ENCODE measurements at regions not wholly inside any gene's neighbourhood (a gene's known extent, or its start where the extent isn't known, plus 50 kb on each side); places are given as distances from the start of the nearest gene placed in this dataset.

- H4K91ac ChIP-seq (ENCODE audit: insufficient read length, low read depth, low read length) = no peak overlapping the region
- no peaks in the 10 kb centered on the region for H3K9me3 Mint-ChIP-seq
- H3T11ph ChIP-seq (ENCODE audit: low read length) = no peak overlapping the region
- H3K18ac ChIP-seq (ENCODE audit: insufficient read length, low read depth, low read length) = no peak overlapping the region
- H4K8ac ChIP-seq (replicated peaks; ENCODE audit: insufficient read length, low read depth, low read length) = no peak overlapping the region
- no peak overlapping the region for H3K14ac ChIP-seq (ENCODE audit: insufficient read depth, low read length)
- no peak for DNase-seq
- no peaks in the 10 kb centered on the region for H3K23me2 ChIP-seq (ENCODE audit: insufficient read length, low read depth, low read length, poor library complexity, severe bottlenecking)
- H3K4me2 ChIP-seq (ENCODE audit: insufficient read depth, insufficient read length, low read length) = no peak overlapping the region
- H2BK20ac ChIP-seq (ENCODE audit: low read depth, low read length, poor library complexity, severe bottlenecking) = no peak overlapping the region
- H2BK15ac ChIP-seq (ENCODE audit: low read depth, low read length) = no peak overlapping the region
- H3K9ac ChIP-seq (ENCODE audit: extremely low read depth, insufficient read length, low read length) = no peak overlapping the region
- H3K4me1 ChIP-seq (ENCODE audit: insufficient read depth, low read length) = no peaks in the 10 kb centered on the region
- no peaks in the 10 kb centered on the region for H4K20me1 ChIP-seq (ENCODE audit: control insufficient read depth, insufficient read depth, insufficient read length)
- no peak overlapping the region for H2AK5ac ChIP-seq (ENCODE audit: insufficient read length, low read length)
- H3K27me3 ChIP-seq (ENCODE audit: insufficient read depth, low read length) = no peaks in the 10 kb centered on the region
- no peak overlapping the region for H3K56ac ChIP-seq (ENCODE audit: insufficient read length, low read depth, low read length)
- H3K27ac Mint-ChIP-seq = peak overlapping the region in 1 of 3 experiments; percentile 12; a peak in 2 of 7 replicates
- no peak overlapping the region for H2AFZ ChIP-seq (ENCODE audit: low read length)
- no peak overlapping the region for H4K5ac ChIP-seq (ENCODE audit: insufficient read length, low read depth, low read length)
- no peaks in the 10 kb centered on the region for H3K79me2 ChIP-seq (ENCODE audit: insufficient read depth, low read length)
- H2BK12ac ChIP-seq (ENCODE audit: insufficient read length, low read depth, low read length) = no peak overlapping the region
- H2BK120ac ChIP-seq (ENCODE audit: low read depth, low read length, poor library complexity, severe bottlenecking) = no peak overlapping the region
- no peak overlapping the region for H3K23ac ChIP-seq (ENCODE audit: insufficient read length, low read depth, low read length)
- H3K27ac ChIP-seq (ENCODE audit: insufficient read length, low read depth, low read length) = no peak overlapping the region
- no peaks in the 10 kb centered on the region for H3K27me3 Mint-ChIP-seq (ENCODE audit: low read depth)
- H3K4me1 Mint-ChIP-seq = peaks cover 6 to 9% of the 10 kb centered on the region in 2 experiments
- no CpG with 5 or more reads among the region's 3 CpGs for WGBS (ENCODE audit: extremely low coverage, insufficient read length, low lambda C conversion rate)
- TF ChIP-seq CTCF (conservative IDR thresholded peaks at IDR 0.05) = no peak
- no peak overlapping the region for H3K4ac ChIP-seq (ENCODE audit: low read depth, low read length)
- no peaks in the 10 kb centered on the region for H3K79me1 ChIP-seq (ENCODE audit: insufficient read depth, low read depth, low read length, poor library complexity, severe bottlenecking)
- H3K36me3 Mint-ChIP-seq (ENCODE audit: insufficient read depth in 1 of 3, low read depth in 3 of 3) = no peaks in the 10 kb centered on the region
- H2BK5ac ChIP-seq (ENCODE audit: insufficient read length, low read length) = no peak overlapping the region
- H3K4me3 Mint-ChIP-seq = no peak overlapping the region
- no peaks in the 10 kb centered on the region for H3K9me3 ChIP-seq (ENCODE audit: control insufficient read depth, low read depth, low read length)
Measured at GRCh38 chr10:4555920-4556319, 270.1 kb upstream of the AKR1E2 start.
